ENCODE measurements at regions not wholly inside any gene's neighbourhood (a gene's known extent, or its start where the extent isn't known, plus 50 kb on each side); places are given as distances from the start of the nearest gene placed in this dataset.

- no peak for DNase-seq
Observed at GRCh38 chr9:89869793-89870580, 265.2 kb downstream of the GADD45G start.

- DNase-seq: no peak
Observed at GRCh38 chr9:89871871-89872331, 267.1 kb downstream of the GADD45G start.

- DNase-seq: no peak
Observed at GRCh38 chr9:89872426-89872912, 267.7 kb downstream of the GADD45G start.

GRCh38 chr9:89872913-89873707, 268.3 kb downstream of the GADD45G start:
- no peak for DNase-seq

- DNase-seq: no peak
Observed at GRCh38 chr9:89873801-89874200, 269.0 kb downstream of the GADD45G start.

GRCh38 chr9:89874351-89875321, 269.8 kb downstream of the GADD45G start:
- DNase-seq: no peak

GRCh38 chr9:89877051-89878002, 272.5 kb downstream of the GADD45G start:
- no peak for DNase-seq

- DNase-seq: no peak
Observed at GRCh38 chr9:89878003-89878411, 273.2 kb downstream of the GADD45G start.

GRCh38 chr9:89878687-89879086, 273.9 kb downstream of the GADD45G start:
- no peak for DNase-seq

- DNase-seq: no peak
Observed at GRCh38 chr9:89879276-89879675, 274.5 kb downstream of the GADD45G start.

- no peak for DNase-seq
Observed at GRCh38 chr9:89879701-89880100, 274.9 kb downstream of the GADD45G start.

- DNase-seq: no peak
Observed at GRCh38 chr9:89880161-89880560, 275.3 kb downstream of the GADD45G start.

- DNase-seq: no peak
Observed at GRCh38 chr9:89880721-89881120, 275.9 kb downstream of the GADD45G start.

- no peak for DNase-seq
Observed at GRCh38 chr9:89881431-89881830, 276.6 kb downstream of the GADD45G start.

- DNase-seq: no peak
Observed at GRCh38 chr9:89882930-89883361, 278.1 kb downstream of the GADD45G start.

GRCh38 chr9:89883401-89884341, 278.9 kb downstream of the GADD45G start:
- DNase-seq: peak; percentile 7

GRCh38 chr9:89884356-89885083, 279.7 kb downstream of the GADD45G start:
- DNase-seq: no peak

GRCh38 chr9:89885156-89885555, 280.3 kb downstream of the GADD45G start:
- DNase-seq: no peak

GRCh38 chr9:89886281-89886700, 281.5 kb downstream of the GADD45G start:
- DNase-seq: no peak
